ENCODE measurements at regions not wholly inside any gene's neighbourhood (a gene's known extent, or its start where the extent isn't known, plus 50 kb on each side); places are given as distances from the start of the nearest gene placed in this dataset.
"Not testable (repeated sequence)": the region's sequence is repeated elsewhere in the genome, so short reads cannot be mapped to it uniquely, and the experiment has no call there.

- not testable (repeated sequence) for DNase-seq (ENCODE audit: low read depth in 2 of 2)
Measured at GRCh38 chr2:113386780-113387433, 50.6 kb upstream of the ZNG1B start.

GRCh38 chr2:113379621-113380020 is 57.9 kb upstream of the ZNG1B start:
- DNase-seq (ENCODE audit: low read depth in 2 of 2), result not testable (repeated sequence)

- DNase-seq (ENCODE audit: low read depth in 2 of 2), result no peak
Measured at GRCh38 chr2:113376913-113377445, 60.5 kb upstream of the ZNG1B start.

GRCh38 chr2:113376253-113376912 is 61.1 kb upstream of the ZNG1B start:
- DNase-seq (ENCODE audit: low read depth in 2 of 2), result no peak

- DNase-seq (ENCODE audit: low read depth in 2 of 2), result not testable (repeated sequence)
Measured at GRCh38 chr2:113374857-113375256, 62.6 kb upstream of the ZNG1B start.

- not testable (repeated sequence) for DNase-seq (ENCODE audit: low read depth in 2 of 2)
Measured at GRCh38 chr2:113372258-113372834, 65.1 kb upstream of the ZNG1B start.

- DNase-seq (ENCODE audit: low read depth in 2 of 2), result peak; percentile 41
Measured at GRCh38 chr2:113370478-113371091, 66.9 kb upstream of the ZNG1B start.

- DNase-seq (ENCODE audit: low read depth in 2 of 2), result no peak
Measured at GRCh38 chr2:113370030-113370429, 67.5 kb upstream of the ZNG1B start.

GRCh38 chr2:113368581-113368980 is 68.9 kb upstream of the ZNG1B start:
- DNase-seq (ENCODE audit: low read depth in 2 of 2), result not testable (repeated sequence)

- not testable (repeated sequence) for DNase-seq (ENCODE audit: low read depth in 2 of 2)
Measured at GRCh38 chr2:113366821-113367220, 70.7 kb upstream of the ZNG1B start.

GRCh38 chr2:113365791-113366190 is 71.7 kb upstream of the ZNG1B start:
- not testable (repeated sequence) for DNase-seq (ENCODE audit: low read depth in 2 of 2)

- DNase-seq (ENCODE audit: low read depth in 2 of 2), result not testable (repeated sequence)
Measured at GRCh38 chr2:113365290-113365689, 72.2 kb upstream of the ZNG1B start.

- no peak for DNase-seq (ENCODE audit: low read depth in 2 of 2)
Measured at GRCh38 chr2:113361051-113361450, 76.4 kb upstream of the ZNG1B start.

- no peak for DNase-seq (ENCODE audit: low read depth in 2 of 2)
Measured at GRCh38 chr2:113357071-113357470, 78.3 kb upstream of the PAX8 start.

GRCh38 chr2:113356284-113356683 is 77.6 kb upstream of the PAX8 start:
- DNase-seq (ENCODE audit: low read depth in 2 of 2), result not testable (repeated sequence)

- DNase-seq (ENCODE audit: low read depth in 2 of 2), result not testable (repeated sequence)
Measured at GRCh38 chr2:113355339-113356015, 76.8 kb upstream of the PAX8 start.

- DNase-seq (ENCODE audit: low read depth in 2 of 2), result no peak
Measured at GRCh38 chr2:113351375-113352355, 72.9 kb upstream of the PAX8 start.

GRCh38 chr2:113343800-113344199 is 65.1 kb upstream of the PAX8 start:
- not testable (repeated sequence) for DNase-seq (ENCODE audit: low read depth in 2 of 2)

GRCh38 chr2:113342650-113343049 is 63.9 kb upstream of the PAX8 start:
- no peak for DNase-seq (ENCODE audit: low read depth in 2 of 2)

- not testable (repeated sequence) for DNase-seq (ENCODE audit: low read depth in 2 of 2)
Measured at GRCh38 chr2:113341870-113342253, 63.1 kb upstream of the PAX8 start.
